WTC11 (cell line): ENCODE measurements at regions not wholly inside any gene's neighbourhood (a gene's known extent, or its start where the extent isn't known, plus 50 kb on each side); places are given as distances from the start of the nearest gene placed in this dataset.

Experiments used
- ATAC-seq: fragments of 200-7000 bp; cut with Tn5 transposase; 2 replicates; pipeline ENCODE4 v1.10.0; 2021; ENCODE audit warnings: mild to moderate bottlenecking, moderate library complexity
- CTCF ChIA-PET: fragments of 300-600 bp; sonication (Branson Sonifier 250); formaldehyde crosslinking; loops from one replicate; lab custom pipeline; 2021; ENCODE audit warnings: antibody characterized with exemption; lab: Charles Lee
- POLR2A ChIA-PET: fragments of 350-600 bp; sonication (Branson Sonifier 250); formaldehyde crosslinking; loops from one replicate; lab custom pipeline; 2021; ENCODE audit warnings: antibody characterized with exemption; lab: Charles Lee
- DNase-seq: peaks from one replicate; pipeline ENCODE4 v3.0.0; 2021; ENCODE audit warnings: low spot score
- H3K27ac Mint-ChIP-seq: 2 replicates; pipeline ENCODE4 v1.8.0; 2021; ENCODE audit warnings: mixed read lengths
- H3K27me3 Mint-ChIP-seq: 2 replicates; pipeline ENCODE4 v1.8.0; 2021; ENCODE audit warnings: low read depth, mild to moderate bottlenecking, moderate library complexity, mixed read lengths
- H3K36me3 Mint-ChIP-seq: 2 replicates; pipeline ENCODE4 v1.8.0; 2021; ENCODE audit warnings: mixed read lengths
- H3K4me1 Mint-ChIP-seq: 2 replicates; pipeline ENCODE4 v1.8.0; 2022; ENCODE audit warnings: mixed read lengths
- H3K4me3 Mint-ChIP-seq: 2 replicates; pipeline ENCODE4 v1.8.0; 2021; ENCODE audit warnings: mild to moderate bottlenecking, moderate library complexity, mixed read lengths
- H3K9me3 Mint-ChIP-seq: 2 replicates; pipeline ENCODE4 v1.8.0; 2021; ENCODE audit warnings: mixed read lengths
- ATF2 ChIP-seq: sonication (generic); formaldehyde crosslinking; IDR thresholded peaks from 2 replicates; pipeline ENCODE4 v1.8.1; 2022; ENCODE audit warnings: low read depth, missing genetic modification reagents, borderline replicate concordance
- ATF6 ChIP-seq: sonication (generic); formaldehyde crosslinking; IDR thresholded peaks from 2 replicates; pipeline ENCODE4 v1.8.1; 2023; ENCODE audit warnings: mild to moderate bottlenecking, missing genetic modification reagents
- CBFB ChIP-seq: sonication (generic); formaldehyde crosslinking; IDR thresholded peaks from 2 replicates; pipeline ENCODE4 v1.8.1; 2022; ENCODE audit warnings: mild to moderate bottlenecking, low read depth, missing genetic modification reagents
- E2F5 ChIP-seq: sonication (generic); formaldehyde crosslinking; IDR thresholded peaks from 2 replicates; pipeline ENCODE4 v1.8.1; 2022; ENCODE audit warnings: mild to moderate bottlenecking, moderate library complexity, missing genetic modification reagents
- ELF4 ChIP-seq: sonication (generic); formaldehyde crosslinking; IDR thresholded peaks from 2 replicates; pipeline ENCODE4 v1.8.1; 2022; ENCODE audit warnings: low read depth, mild to moderate bottlenecking, moderate library complexity, missing genetic modification reagents
- ETV6 ChIP-seq: sonication (generic); formaldehyde crosslinking; IDR thresholded peaks from 2 replicates; pipeline ENCODE4 v1.8.1; 2022; ENCODE audit warnings: mild to moderate bottlenecking, missing genetic modification reagents
- IRF1 ChIP-seq: sonication (generic); formaldehyde crosslinking; IDR thresholded peaks from 2 replicates; pipeline ENCODE4 v1.8.0; 2023; ENCODE audit warnings: missing genetic modification reagents
- KAT7 ChIP-seq: sonication (generic); formaldehyde crosslinking; IDR thresholded peaks from 2 replicates; pipeline ENCODE4 v1.8.1; 2023; ENCODE audit warnings: missing genetic modification reagents, mild to moderate bottlenecking, borderline replicate concordance
- MXD4 ChIP-seq: fragments of 250-450 bp; sonication (Bioruptor Pico); IDR thresholded peaks from 2 replicates; pipeline ENCODE4 v1.8.0; 2021; ENCODE audit warnings: mild to moderate bottlenecking, moderate library complexity, borderline replicate concordance
- NR1H2 ChIP-seq: sonication (generic); formaldehyde crosslinking; IDR thresholded peaks from 2 replicates; pipeline ENCODE4 v1.9.0; 2021; ENCODE audit warnings: mild to moderate bottlenecking, moderate library complexity, missing genetic modification reagents
- PRDM15 ChIP-seq: sonication (generic); formaldehyde crosslinking; IDR thresholded peaks from 2 replicates; pipeline ENCODE4 v1.8.0; 2022; ENCODE audit warnings: missing genetic modification reagents
- RELA ChIP-seq: sonication (generic); formaldehyde crosslinking; IDR thresholded peaks from 2 replicates; pipeline ENCODE4 v1.8.1; 2022; ENCODE audit warnings: missing genetic modification reagents, mild to moderate bottlenecking, borderline replicate concordance
- RORB ChIP-seq: fragments of 250-450 bp; sonication (Bioruptor Pico); IDR thresholded peaks from 2 replicates; pipeline ENCODE4 v1.9.0; 2021; ENCODE audit warnings: mild to moderate bottlenecking
- TEAD4 ChIP-seq: sonication (generic); formaldehyde crosslinking; IDR thresholded peaks from 2 replicates; pipeline ENCODE4 v1.8.0; 2022; ENCODE audit warnings: mild to moderate bottlenecking, missing genetic modification reagents
- TP53 ChIP-seq: sonication (generic); formaldehyde crosslinking; IDR thresholded peaks from 2 replicates; pipeline ENCODE4 v1.8.1; 2023; ENCODE audit warnings: mild to moderate bottlenecking, missing genetic modification reagents
- ZNF121 ChIP-seq: sonication (generic); formaldehyde crosslinking; IDR thresholded peaks from 2 replicates; pipeline ENCODE4 v1.8.0; 2023; ENCODE audit warnings: missing genetic modification reagents
- ZNF232 ChIP-seq: sonication (generic); formaldehyde crosslinking; IDR thresholded peaks from 2 replicates; pipeline ENCODE4 v1.8.0; 2022; ENCODE audit warnings: mild to moderate bottlenecking, missing genetic modification reagents
- ZSCAN18 ChIP-seq: fragments of 250-450 bp; sonication (Bioruptor Pico); IDR thresholded peaks from 2 replicates; pipeline ENCODE4 v2.1.2; 2022; ENCODE audit warnings: mild to moderate bottlenecking, moderate library complexity

GRCh38 chr1:79549201-79549600, 542.7 kb upstream of the ADGRL4 start:
- Mint-ChIP-seq H3K27me3 (no peaks in the 10 kb centered on the region), H3K36me3 (no peaks in the 10 kb centered on the region), H3K27ac (no peak overlapping the region), H3K4me3 (no peak overlapping the region), H3K9me3 (no peaks in the 10 kb centered on the region), H3K4me1 (no peaks in the 10 kb centered on the region)
- no peak for DNase-seq
- POLR2A ChIA-PET, result no interaction called here
- no peak for ATAC-seq
- TF ChIP-seq TEAD4 (CRISPR knock-in tag) (no peak), PRDM15 (CRISPR knock-in tag) (no peak), CBFB (no peak), KAT7 (no peak), ZNF121 (CRISPR knock-in tag) (no peak), ETV6 (no peak), RORB (CRISPR knock-in tag) (no peak), IRF1 (CRISPR knock-in tag) (no peak), ATF6 (CRISPR knock-in tag) (no peak), ZNF232 (CRISPR knock-in tag) (no peak), MXD4 (CRISPR knock-in tag) (no peak), NR1H2 (CRISPR knock-in tag) (no peak), RELA (CRISPR knock-in tag) (no peak)
- CTCF ChIA-PET, result no interaction called here

GRCh38 chr1:79547514-79547913, 541.0 kb upstream of the ADGRL4 start:
- POLR2A ChIA-PET, result no interaction called here

More at GRCh38 chr1:79547514-79547913, 541.0 kb upstream of the ADGRL4 start:
- Mint-ChIP-seq H3K4me3 (no peak overlapping the region), H3K27me3 (no peaks in the 10 kb centered on the region), H3K4me1 (no peaks in the 10 kb centered on the region), H3K9me3 (no peaks in the 10 kb centered on the region), H3K36me3 (no peaks in the 10 kb centered on the region), H3K27ac (no peak overlapping the region)
- DNase-seq, result no peak
- CTCF ChIA-PET, result no interaction called here
- TF ChIP-seq E2F5 (CRISPR knock-in tag), result no peak
- TF ChIP-seq ELF4 (CRISPR knock-in tag), result no peak
- no peak for TF ChIP-seq ATF2
- no peak for TF ChIP-seq TP53 (CRISPR knock-in tag)
- no peak for TF ChIP-seq ZSCAN18 (CRISPR knock-in tag)
- no peak for TF ChIP-seq NR1H2 (CRISPR knock-in tag)
- TF ChIP-seq RELA (CRISPR knock-in tag), result no peak
- ATAC-seq, result no peak
